22Rv1 (cell line): ENCODE measurements at regions not wholly inside any gene's neighbourhood (a gene's known extent, or its start where the extent isn't known, plus 50 kb on each side); places are given as distances from the start of the nearest gene placed in this dataset.

Experiments used
- ZFX ChIP-seq: fragments of 450-650 bp; IDR thresholded peaks from 2 replicates; pipeline ENCODE4 v1.6.1; 2017; ENCODE audit warnings: antibody characterized with exemption, borderline replicate concordance
- TF ChIP-seq, protein P1 (sequence below): fragments of 450-650 bp; IDR thresholded peaks from 2 replicates; pipeline ENCODE4 v1.5.1; 2017; ENCODE audit warnings: mild to moderate bottlenecking

DNA sequence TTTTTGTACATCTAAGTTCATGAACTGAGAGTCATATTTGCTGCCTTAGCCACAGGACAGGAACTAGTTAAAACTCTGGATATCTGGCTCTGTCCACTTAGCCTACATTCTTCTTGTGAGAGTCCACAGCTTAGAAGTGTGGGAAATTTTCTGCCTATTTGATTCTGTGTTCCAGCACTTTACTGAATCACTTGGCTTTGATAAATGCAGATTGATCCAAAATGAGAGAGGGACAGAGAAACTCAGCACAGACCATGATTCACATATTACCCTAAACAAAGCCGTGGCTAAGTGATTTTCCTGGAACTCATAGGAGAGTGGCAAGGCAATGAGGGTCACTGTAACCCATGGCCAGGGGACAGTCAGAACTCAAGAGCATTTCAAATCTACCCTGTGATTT is 87.5 kb upstream of the CADPS start:
- TF ChIP-seq, protein P1, sequence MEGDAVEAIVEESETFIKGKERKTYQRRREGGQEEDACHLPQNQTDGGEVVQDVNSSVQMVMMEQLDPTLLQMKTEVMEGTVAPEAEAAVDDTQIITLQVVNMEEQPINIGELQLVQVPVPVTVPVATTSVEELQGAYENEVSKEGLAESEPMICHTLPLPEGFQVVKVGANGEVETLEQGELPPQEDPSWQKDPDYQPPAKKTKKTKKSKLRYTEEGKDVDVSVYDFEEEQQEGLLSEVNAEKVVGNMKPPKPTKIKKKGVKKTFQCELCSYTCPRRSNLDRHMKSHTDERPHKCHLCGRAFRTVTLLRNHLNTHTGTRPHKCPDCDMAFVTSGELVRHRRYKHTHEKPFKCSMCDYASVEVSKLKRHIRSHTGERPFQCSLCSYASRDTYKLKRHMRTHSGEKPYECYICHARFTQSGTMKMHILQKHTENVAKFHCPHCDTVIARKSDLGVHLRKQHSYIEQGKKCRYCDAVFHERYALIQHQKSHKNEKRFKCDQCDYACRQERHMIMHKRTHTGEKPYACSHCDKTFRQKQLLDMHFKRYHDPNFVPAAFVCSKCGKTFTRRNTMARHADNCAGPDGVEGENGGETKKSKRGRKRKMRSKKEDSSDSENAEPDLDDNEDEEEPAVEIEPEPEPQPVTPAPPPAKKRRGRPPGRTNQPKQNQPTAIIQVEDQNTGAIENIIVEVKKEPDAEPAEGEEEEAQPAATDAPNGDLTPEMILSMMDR: no peak
- no peak for TF ChIP-seq ZFX
